RCC 7860 (cell line): ENCODE measurements at regions not wholly inside any gene's neighbourhood (a gene's known extent, or its start where the extent isn't known, plus 50 kb on each side); places are given as distances from the start of the nearest gene placed in this dataset.

Experiments used
- DNase-seq: peaks from one replicate; pipeline ENCODE4 v3.0.0-alpha.2; 2015; ENCODE audit warnings: low spot score
- FAIRE-seq: peaks from 2 replicates; lab custom pipeline; 2012; peaks lifted over from hg19 to GRCh38; lab: Jason Lieb, UNC

GRCh38 chr12:115519887-115520286, 757.6 kb downstream of the MED13L start:
- FAIRE-seq (no peak), DNase-seq (no peak)

- DNase-seq (no peak), FAIRE-seq (no peak)
Measured at GRCh38 chr12:115519359-115519758, 758.1 kb downstream of the MED13L start.

GRCh38 chr12:115517913-115518312, 759.6 kb downstream of the MED13L start:
- DNase-seq (no peak), FAIRE-seq (no peak)

- no peak for DNase-seq
Measured at GRCh38 chr12:115511986-115512711, 765.3 kb downstream of the MED13L start.

GRCh38 chr12:115511305-115511704, 766.2 kb downstream of the MED13L start:
- DNase-seq: no peak
- no peak for FAIRE-seq

More at GRCh38 chr12:115511986-115512711, 765.3 kb downstream of the MED13L start:
- no peak for FAIRE-seq

GRCh38 chr12:115508990-115509389, 768.5 kb downstream of the MED13L start:
- no peak for FAIRE-seq
- DNase-seq: no peak

GRCh38 chr12:115507951-115508722, 769.4 kb downstream of the MED13L start:
- DNase-seq (no peak), FAIRE-seq (no peak)

- DNase-seq (no peak), FAIRE-seq (no peak)
Measured at GRCh38 chr12:115507560-115507889, 770.0 kb downstream of the MED13L start.

GRCh38 chr12:115506822-115507559, 770.5 kb downstream of the MED13L start:
- no peak for DNase-seq
- FAIRE-seq: no peak

GRCh38 chr12:115504306-115505290, 772.9 kb downstream of the MED13L start:
- no peak for FAIRE-seq
- DNase-seq: no peak

GRCh38 chr12:115500872-115501271, 776.6 kb downstream of the MED13L start:
- no peak for DNase-seq
- no peak for FAIRE-seq

GRCh38 chr12:115495300-115495699, 782.2 kb downstream of the MED13L start:
- no peak for DNase-seq
- FAIRE-seq: no peak

GRCh38 chr12:115492553-115492952, 784.9 kb downstream of the MED13L start:
- no peak for DNase-seq
- FAIRE-seq: no peak

- DNase-seq (no peak), FAIRE-seq (no peak)
Measured at GRCh38 chr12:115491511-115492250, 785.8 kb downstream of the MED13L start.

- DNase-seq (no peak), FAIRE-seq (no peak)
Measured at GRCh38 chr12:115489253-115489652, 788.2 kb downstream of the MED13L start.

- DNase-seq (no peak), FAIRE-seq (no peak)
Measured at GRCh38 chr12:115485967-115486366, 791.5 kb downstream of the MED13L start.

- FAIRE-seq: no peak
- no peak for DNase-seq
Measured at GRCh38 chr12:115485503-115485902, 792.0 kb downstream of the MED13L start.

GRCh38 chr12:115482943-115483342, 794.5 kb downstream of the MED13L start:
- no peak for FAIRE-seq

GRCh38 chr12:115481141-115481540, 796.4 kb downstream of the MED13L start:
- no peak for FAIRE-seq
- no peak for DNase-seq

More at GRCh38 chr12:115482943-115483342, 794.5 kb downstream of the MED13L start:
- no peak for DNase-seq

- DNase-seq (no peak), FAIRE-seq (no peak)
Measured at GRCh38 chr12:115478505-115478904, 794.5 kb upstream of the TBX3 start.
